Endothelial cell of umbilical vein (primary cell): ENCODE measurements at regions not wholly inside any gene's neighbourhood (a gene's known extent, or its start where the extent isn't known, plus 50 kb on each side); places are given as distances from the start of the nearest gene placed in this dataset.

ENCODE experiments used
- BruUV-seq: library from RNA; stranded (reverse); fragments of 400-500 nt; replicated peaks from 2 replicates; lab custom pipeline; 2021; lab: Mats Ljungman, UMichigan
- CTCF ChIA-PET: fragments of 300-600, 350-600 bp; sonication (Branson Sonifier 250); formaldehyde crosslinking; loops from one replicate; lab custom pipeline; 2021; ENCODE audit warnings: antibody characterized with exemption, inconsistent platforms; lab: Charles Lee
- POLR2A ChIA-PET: fragments of 300-600, 350-600 bp; sonication (Branson Sonifier 250); formaldehyde crosslinking; loops from one replicate; lab custom pipeline; 2021; ENCODE audit warnings: antibody characterized with exemption, inconsistent platforms; lab: Charles Lee
- DNase-seq: peaks from one replicate; pipeline ENCODE4 v3.0.0-alpha.2; 2011; ENCODE audit warnings: low read depth, low spot score
- FAIRE-seq: peaks from 2 replicates; lab custom pipeline; 2011; peaks lifted over from hg19 to GRCh38; lab: Jason Lieb, UNC
- H2AFZ ChIP-seq: 2 replicates; pipeline ENCODE4 v1.6.0; 2012; ENCODE audit warnings: low read depth, low read length, control low read depth, inconsistent platforms
- H3K27ac ChIP-seq: 2 replicates; pipeline ENCODE4 v1.5.1; 2011; ENCODE audit warnings: low read depth, mild to moderate bottlenecking, control low read depth, low read length, moderate library complexity; ENCODE audit not compliant: insufficient read depth
- H3K27me3 ChIP-seq, 2 experiments: 2 replicates each; pipeline versions ENCODE4 v1.6.0 to v1.6.1; 2011; ENCODE audit warnings: low read length in 2 of 2, mixed read lengths in 1 of 2; ENCODE audit not compliant: control insufficient read depth in 2 of 2, insufficient read depth in 2 of 2
- H3K36me3 ChIP-seq, 2 experiments: 2 replicates in 1 of 2; 3 replicates in 1 of 2; pipeline ENCODE4 v1.5.1; 2011; ENCODE audit warnings: low read length in 2 of 2, mild to moderate bottlenecking in 1 of 2, moderate library complexity in 1 of 2; ENCODE audit not compliant: control insufficient read depth in 2 of 2, insufficient read depth in 2 of 2; ENCODE audit errors: extremely low read depth in 1 of 2
- H3K4me1 ChIP-seq: 3 replicates; pipeline ENCODE4 v1.5.1; 2011; ENCODE audit warnings: mild to moderate bottlenecking, low read length; ENCODE audit not compliant: control insufficient read depth, insufficient read depth; ENCODE audit errors: extremely low read depth
- H3K4me2 ChIP-seq: 2 replicates; pipeline ENCODE4 v1.6.1; 2011; ENCODE audit warnings: low read length, control low read depth, mixed read lengths; ENCODE audit not compliant: insufficient read depth
- H3K4me3 ChIP-seq, 3 experiments: fragments of 200-600 bp in 1 of 3; sonication (generic), shearing (Covaris generic) in 1 of 3; replicated peaks in 1 of 3; 2 replicates each; pipeline ENCODE4 v1.5.1; 2011 to 2016; ENCODE audit warnings: control low read depth in 3 of 3, low read length in 3 of 3, mild to moderate bottlenecking in 2 of 3, inconsistent platforms in 1 of 3, low read depth in 1 of 3, moderate library complexity in 1 of 3; ENCODE audit not compliant: insufficient read depth in 1 of 3
- H3K79me2 ChIP-seq: 2 replicates; pipeline ENCODE4 v1.6.0; 2012; ENCODE audit warnings: low read length, inconsistent platforms; ENCODE audit not compliant: control insufficient read depth, insufficient read depth
- H3K9ac ChIP-seq: replicated peaks from 2 replicates; pipeline ENCODE3; 2011; ENCODE audit warnings: low read length, control low read depth; ENCODE audit not compliant: insufficient read depth; ENCODE audit errors: extremely low read depth
- H3K9me1 ChIP-seq: replicated peaks from 3 replicates; pipeline ENCODE4 v1.6.0; 2011; ENCODE audit warnings: mild to moderate bottlenecking, low read length; ENCODE audit not compliant: control insufficient read depth, insufficient read depth; ENCODE audit errors: extremely low read depth
- H3K9me3 ChIP-seq: replicated peaks from 2 replicates; pipeline ENCODE4 v1.5.1; 2012; ENCODE audit warnings: low read length, inconsistent platforms; ENCODE audit not compliant: control insufficient read depth, insufficient read depth
- H4K20me1 ChIP-seq: replicated peaks from 2 replicates; pipeline ENCODE3; 2011; ENCODE audit warnings: mild to moderate bottlenecking, low read length; ENCODE audit not compliant: control insufficient read depth, insufficient read depth; ENCODE audit errors: extremely low read depth
- EZH2 ChIP-seq: IDR thresholded peaks from 2 replicates; pipeline ENCODE4 v1.6.1; 2012; ENCODE audit warnings: borderline replicate concordance, low read depth, mild to moderate bottlenecking, moderate library complexity, low read length, inconsistent platforms; ENCODE audit not compliant: severe bottlenecking
- FOS ChIP-seq: IDR thresholded peaks from 2 replicates; pipeline ENCODE4 v1.6.1; 2011; ENCODE audit warnings: mild to moderate bottlenecking, low read length, moderate library complexity, borderline replicate concordance; ENCODE audit not compliant: insufficient read depth
- GATA2 ChIP-seq: IDR thresholded peaks from 2 replicates; pipeline ENCODE4 v1.7.0; 2011; ENCODE audit warnings: low read depth, mild to moderate bottlenecking, moderate library complexity, mixed read lengths, low read length; ENCODE audit not compliant: insufficient read length, insufficient read depth
- JUN ChIP-seq: IDR thresholded peaks from 2 replicates; pipeline ENCODE4 v1.6.1; 2011; ENCODE audit warnings: borderline replicate concordance, low read depth; ENCODE audit not compliant: insufficient read length, insufficient read depth
- MYC ChIP-seq: IDR thresholded peaks from one replicate; pipeline ENCODE4 v1.6.1; 2011; ENCODE audit warnings: mild to moderate bottlenecking, low read depth, low read length
- POLR2A ChIP-seq: IDR thresholded peaks from 2 replicates; pipeline ENCODE4 v1.6.1; 2012; ENCODE audit warnings: low read depth, mild to moderate bottlenecking, control low read depth, low read length
- POLR2AphosphoS5 ChIP-seq: IDR thresholded peaks from 2 replicates; pipeline ENCODE4 v1.6.1; 2012; ENCODE audit warnings: low read depth, mild to moderate bottlenecking, control low read depth, low read length, moderate library complexity; ENCODE audit not compliant: insufficient read depth
- dilution Hi-C: fragments of 300-500 bp; cut with MboI; formaldehyde crosslinking; loops from one replicate; pipeline ENCODE4 v1.15.0; 2019; ENCODE audit warnings: low sequenced_read_pairs; ENCODE audit not compliant: extremely low pct_ligation_motif_present
- intact Hi-C: fragments of 100-400 bp; cut with micrococcal nuclease; formaldehyde crosslinking; loops from one replicate; pipeline ENCODE4 v1.10.0; 2022
- TF ChIP-seq, protein P1 (sequence below): IDR thresholded peaks from 2 replicates; pipeline ENCODE4 v1.6.1; 2011; ENCODE audit not compliant: insufficient read depth, insufficient read length
- TF ChIP-seq, protein P2 (sequence below), 2 donors: IDR thresholded peaks; 1 replicate in 1 of 2; 2 replicates in 1 of 2; pipeline ENCODE4 v1.5.1; 2011; ENCODE audit warnings: low read length in 2 of 2, mild to moderate bottlenecking in 2 of 2, moderate library complexity in 2 of 2, control low read depth in 1 of 2, inconsistent platforms in 1 of 2, low read depth in 1 of 2; ENCODE audit not compliant: insufficient read depth in 1 of 2; ENCODE audit errors: extremely low read depth in 1 of 2

DNA sequence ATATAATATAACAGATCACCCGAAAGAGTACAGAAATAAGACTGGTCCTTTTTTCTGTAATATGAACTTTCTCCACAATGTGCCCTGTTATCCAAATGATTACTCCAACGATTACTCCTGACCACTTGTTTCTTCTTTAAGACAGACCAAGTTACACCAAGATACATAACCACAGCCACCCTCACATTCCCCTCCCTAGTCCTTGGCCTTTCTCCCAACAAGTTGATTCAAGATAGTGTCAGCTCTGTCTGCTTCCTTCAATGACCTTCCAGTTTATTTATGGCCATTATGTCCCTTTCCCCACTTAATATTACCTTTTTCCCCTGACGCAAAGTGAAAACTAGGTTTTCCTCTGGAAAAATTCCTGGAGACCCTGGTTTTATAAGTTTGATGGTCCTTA lies 397.2 kb downstream of the FAM47B start:
- dilution Hi-C loops = no loop called here
- no peak overlapping the region for H3K4me3 ChIP-seq
- no peak for TF ChIP-seq MYC
- TF ChIP-seq, protein P1, sequence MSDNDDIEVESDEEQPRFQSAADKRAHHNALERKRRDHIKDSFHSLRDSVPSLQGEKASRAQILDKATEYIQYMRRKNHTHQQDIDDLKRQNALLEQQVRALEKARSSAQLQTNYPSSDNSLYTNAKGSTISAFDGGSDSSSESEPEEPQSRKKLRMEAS = no peak
- TF ChIP-seq FOS = no peak
- TF ChIP-seq GATA2 = no peak
- TF ChIP-seq EZH2 = no peak
- TF ChIP-seq, protein P2, sequence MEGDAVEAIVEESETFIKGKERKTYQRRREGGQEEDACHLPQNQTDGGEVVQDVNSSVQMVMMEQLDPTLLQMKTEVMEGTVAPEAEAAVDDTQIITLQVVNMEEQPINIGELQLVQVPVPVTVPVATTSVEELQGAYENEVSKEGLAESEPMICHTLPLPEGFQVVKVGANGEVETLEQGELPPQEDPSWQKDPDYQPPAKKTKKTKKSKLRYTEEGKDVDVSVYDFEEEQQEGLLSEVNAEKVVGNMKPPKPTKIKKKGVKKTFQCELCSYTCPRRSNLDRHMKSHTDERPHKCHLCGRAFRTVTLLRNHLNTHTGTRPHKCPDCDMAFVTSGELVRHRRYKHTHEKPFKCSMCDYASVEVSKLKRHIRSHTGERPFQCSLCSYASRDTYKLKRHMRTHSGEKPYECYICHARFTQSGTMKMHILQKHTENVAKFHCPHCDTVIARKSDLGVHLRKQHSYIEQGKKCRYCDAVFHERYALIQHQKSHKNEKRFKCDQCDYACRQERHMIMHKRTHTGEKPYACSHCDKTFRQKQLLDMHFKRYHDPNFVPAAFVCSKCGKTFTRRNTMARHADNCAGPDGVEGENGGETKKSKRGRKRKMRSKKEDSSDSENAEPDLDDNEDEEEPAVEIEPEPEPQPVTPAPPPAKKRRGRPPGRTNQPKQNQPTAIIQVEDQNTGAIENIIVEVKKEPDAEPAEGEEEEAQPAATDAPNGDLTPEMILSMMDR (IDR thresholded peaks at IDR 0.05; ENCODE audit: extremely low read depth in 1 of 2, insufficient read depth in 1 of 2, low read depth in 1 of 2, low read length in 2 of 2) = no peak
- no peak for TF ChIP-seq POLR2AphosphoS5
- TF ChIP-seq POLR2A = no peak
- TF ChIP-seq JUN = no peak
- H3K9ac ChIP-seq = no peak overlapping the region
- intact Hi-C loops = no loop called here
- no peak for FAIRE-seq
- no peak for DNase-seq
- no peak overlapping the region for H3K4me2 ChIP-seq
- BruUV-seq = no TSS peak
- no peaks in the 10 kb centered on the region for H3K27me3 ChIP-seq
- CTCF ChIA-PET = no interaction called here
- POLR2A ChIA-PET = no interaction called here
- no peak overlapping the region for H2AFZ ChIP-seq
- no peaks in the 10 kb centered on the region for H3K79me2 ChIP-seq
- no peaks in the 10 kb centered on the region for H3K9me1 ChIP-seq
- H3K36me3 ChIP-seq = no peaks in the 10 kb centered on the region
- H4K20me1 ChIP-seq = no peaks in the 10 kb centered on the region
- no peaks in the 10 kb centered on the region for H3K4me1 ChIP-seq
- H3K9me3 ChIP-seq = no peaks in the 10 kb centered on the region
- H3K27ac ChIP-seq = no peak overlapping the region
